Central memory CD4-positive, alpha-beta T cell (primary cell): ENCODE measurements at regions not wholly inside any gene's neighbourhood (a gene's known extent, or its start where the extent isn't known, plus 50 kb on each side); places are given as distances from the start of the nearest gene placed in this dataset.

Source experiments
- DNase-seq: peaks from one replicate; pipeline ENCODE4 v3.0.0; 2022

- DNase-seq: no peak
These were observed 118.7 kb upstream of the E2F8 start for GRCh38 chr11:19359221-19360000.

GRCh38 chr11:19357943-19358342 lies 117.2 kb upstream of the E2F8 start:
- DNase-seq: no peak

- DNase-seq: no peak
These were observed 114.9 kb upstream of the E2F8 start for GRCh38 chr11:19355601-19356000.

- DNase-seq: no peak
These were observed 112.6 kb upstream of the E2F8 start for GRCh38 chr11:19353287-19353850.

GRCh38 chr11:19352771-19353160 lies 112.0 kb upstream of the E2F8 start:
- DNase-seq: no peak

- DNase-seq: no peak
These were observed 111.5 kb upstream of the E2F8 start for GRCh38 chr11:19352072-19352770.

GRCh38 chr11:19351426-19351825 lies 110.7 kb upstream of the E2F8 start:
- no peak for DNase-seq

- DNase-seq: no peak
These were observed 109.4 kb upstream of the E2F8 start for GRCh38 chr11:19350160-19350559.

GRCh38 chr11:19349340-19350025 lies 108.7 kb upstream of the E2F8 start:
- DNase-seq: no peak

GRCh38 chr11:19347911-19348310 lies 107.2 kb upstream of the E2F8 start:
- DNase-seq: no peak

GRCh38 chr11:19345848-19346681 lies 105.3 kb upstream of the E2F8 start:
- no peak for DNase-seq

GRCh38 chr11:19345519-19345847 lies 104.7 kb upstream of the E2F8 start:
- DNase-seq: no peak

GRCh38 chr11:19344661-19345518 lies 104.1 kb upstream of the E2F8 start:
- DNase-seq: no peak

GRCh38 chr11:19342036-19342435 lies 101.3 kb upstream of the E2F8 start:
- DNase-seq: no peak

GRCh38 chr11:19338375-19338774 lies 97.6 kb upstream of the E2F8 start:
- DNase-seq: no peak

GRCh38 chr11:19337779-19338178 lies 97.0 kb upstream of the E2F8 start:
- no peak for DNase-seq

GRCh38 chr11:19336331-19336730 lies 95.6 kb upstream of the E2F8 start:
- DNase-seq: no peak

GRCh38 chr11:19332476-19332875 lies 91.7 kb upstream of the E2F8 start:
- DNase-seq: no peak

GRCh38 chr11:19330416-19330815 lies 89.7 kb upstream of the E2F8 start:
- DNase-seq: no peak

- no peak for DNase-seq
These were observed 89.2 kb upstream of the E2F8 start for GRCh38 chr11:19329970-19330369.

- DNase-seq: no peak
These were observed 88.0 kb upstream of the E2F8 start for GRCh38 chr11:19328586-19329311.
